ENCODE measurements at regions not wholly inside any gene's neighbourhood (a gene's known extent, or its start where the extent isn't known, plus 50 kb on each side); places are given as distances from the start of the nearest gene placed in this dataset.

DNA sequence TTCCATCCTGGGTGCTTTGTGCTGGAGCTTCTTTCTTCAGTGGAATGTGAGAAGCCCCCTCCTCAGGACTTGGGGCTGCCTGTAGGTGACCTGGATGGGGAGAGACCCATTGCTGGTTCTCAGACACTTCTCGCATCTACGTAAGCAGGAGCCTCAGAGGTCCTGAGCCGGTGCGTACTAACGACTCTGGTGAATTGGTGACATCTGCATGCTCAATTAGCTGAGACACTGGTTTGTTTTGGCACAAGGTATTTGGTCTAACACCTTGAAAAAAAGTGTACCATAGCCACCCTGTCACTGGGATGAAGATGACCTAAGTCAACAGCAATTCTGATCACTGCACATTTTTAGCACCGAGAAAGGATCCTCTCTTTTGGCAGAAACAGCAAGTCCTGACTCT, 57.7 kb downstream of the LRRC30 start:
- no peak for DNase-seq

DNA sequence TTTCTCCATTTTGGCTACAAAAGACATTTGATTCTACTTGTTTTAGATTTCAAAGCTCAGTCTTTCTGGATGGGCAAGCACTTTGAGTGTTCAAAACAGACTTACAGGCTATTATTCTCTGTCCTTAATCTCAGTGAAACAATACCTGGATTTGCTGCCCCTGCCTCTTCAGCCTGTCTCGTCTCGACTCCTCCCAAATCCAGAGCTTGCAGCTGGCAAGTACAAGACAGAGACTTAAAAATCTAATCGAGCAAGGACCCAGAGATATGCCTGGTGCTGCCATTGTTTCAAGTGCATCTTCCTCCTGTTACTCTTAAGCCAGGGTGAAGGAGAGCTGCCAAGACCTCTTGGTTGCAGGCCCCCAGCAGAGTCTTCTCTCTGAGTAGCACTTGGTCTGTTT, 59.2 kb downstream of the LRRC30 start:
- no peak for DNase-seq

DNA sequence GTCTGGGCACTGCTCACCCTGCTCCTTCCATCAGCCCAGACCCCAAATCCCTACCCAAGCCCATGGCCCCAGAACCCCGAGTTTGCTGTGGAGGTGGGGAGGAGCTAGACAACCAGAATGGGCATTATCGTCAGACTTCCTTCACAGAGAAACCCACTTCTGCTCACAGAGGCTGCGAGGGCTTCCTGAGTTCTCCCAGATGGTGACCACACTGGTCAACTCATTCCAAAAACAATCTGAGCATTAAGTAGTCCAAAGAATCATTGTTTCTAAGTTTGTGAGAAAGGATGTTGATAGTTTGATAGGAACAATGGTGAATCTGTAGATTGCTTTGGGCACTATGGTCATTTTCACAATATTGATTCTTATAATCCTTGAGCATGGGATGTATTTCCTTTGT, 60.2 kb downstream of the LRRC30 start:
- DNase-seq = no peak

DNA sequence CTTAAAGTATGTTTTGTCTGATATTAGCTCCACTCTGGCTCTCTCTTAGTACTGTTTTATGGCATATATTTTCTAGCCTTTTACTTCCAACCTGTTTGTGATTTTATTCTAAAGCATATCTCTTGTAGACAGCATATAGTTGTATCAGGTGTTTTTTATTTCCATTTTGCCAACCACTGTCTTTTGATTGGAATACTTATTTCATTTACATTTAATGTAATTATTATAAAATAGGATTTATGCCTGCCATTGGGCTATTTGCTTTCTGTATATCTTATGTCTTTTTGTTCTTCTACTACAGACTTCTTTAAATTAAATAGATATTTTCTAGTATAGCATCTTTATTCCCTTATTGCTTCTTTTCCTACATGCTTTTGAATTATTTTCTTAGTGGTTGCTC, 67.3 kb downstream of the LRRC30 start:
- DNase-seq = no peak

DNA sequence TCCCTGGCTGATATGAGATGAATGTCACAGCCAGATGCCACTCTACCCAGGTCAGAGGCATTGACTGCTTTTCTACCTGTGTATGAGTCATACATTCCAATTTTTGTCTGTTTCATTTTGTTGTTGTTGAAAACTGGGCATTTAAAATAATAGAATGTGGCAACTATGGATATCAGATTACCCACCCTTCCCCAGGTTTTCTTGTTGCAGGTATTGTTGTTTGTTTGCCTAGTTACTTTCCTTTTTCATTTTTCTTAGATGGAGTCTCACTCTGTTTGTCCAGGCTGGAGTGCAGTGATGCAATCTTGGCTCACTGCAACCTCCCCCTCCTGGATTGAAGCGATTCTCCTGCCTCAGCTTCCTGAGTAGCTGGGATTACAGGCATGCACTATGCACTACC, 70.2 kb downstream of the LRRC30 start:
- no peak for DNase-seq

DNA sequence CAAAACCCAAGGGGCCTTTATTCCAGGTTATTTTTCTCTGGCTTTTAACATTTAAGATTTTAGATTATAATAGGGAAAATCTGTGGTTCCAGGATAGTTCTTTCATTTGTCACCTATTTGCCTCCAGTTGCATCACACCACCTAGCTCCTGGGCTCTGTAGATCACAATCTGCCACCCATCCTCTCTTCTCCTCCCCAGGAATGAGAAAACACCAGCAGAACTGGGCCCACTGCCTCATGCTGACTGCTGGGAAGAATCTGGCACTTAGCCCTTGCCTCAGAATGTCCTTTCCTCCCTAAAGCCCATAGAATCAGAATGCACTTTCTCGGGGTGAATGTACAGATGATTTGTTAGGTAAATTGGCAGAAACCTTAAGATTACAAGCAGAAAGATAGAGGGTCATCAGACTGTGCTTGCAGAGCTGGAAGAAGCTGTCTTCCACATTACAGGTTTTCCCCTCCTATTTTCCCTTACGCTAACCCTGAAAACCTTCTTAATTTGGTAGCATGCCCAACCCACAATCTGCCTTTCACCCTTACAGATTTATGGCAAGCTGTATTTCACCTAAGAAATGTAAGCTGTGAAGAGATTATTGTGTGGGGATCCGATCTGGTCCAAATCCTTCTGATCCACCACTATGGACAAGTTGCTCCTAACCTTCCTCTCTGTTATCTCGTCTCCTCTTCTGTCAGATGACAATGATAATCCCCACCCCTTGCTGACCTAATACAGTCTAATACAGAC, 72.6 kb downstream of the LRRC30 start:
- DNase-seq = no peak

DNA sequence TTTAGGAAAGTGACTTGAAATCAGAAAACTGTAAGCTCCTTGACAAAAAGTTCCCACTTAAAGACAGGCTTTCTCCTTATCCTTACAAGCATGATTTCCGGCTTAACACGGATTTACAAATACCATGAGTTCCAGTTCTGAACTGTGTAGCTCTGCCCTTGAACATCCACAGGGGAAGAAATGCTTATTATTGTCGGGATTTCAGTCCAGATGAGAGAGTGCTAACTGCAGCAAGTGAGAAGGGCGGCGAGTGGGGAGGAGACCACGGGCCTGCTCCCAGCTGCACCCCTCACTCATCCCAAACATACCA, 73.1 kb downstream of the LRRC30 start:
- DNase-seq = no peak

DNA sequence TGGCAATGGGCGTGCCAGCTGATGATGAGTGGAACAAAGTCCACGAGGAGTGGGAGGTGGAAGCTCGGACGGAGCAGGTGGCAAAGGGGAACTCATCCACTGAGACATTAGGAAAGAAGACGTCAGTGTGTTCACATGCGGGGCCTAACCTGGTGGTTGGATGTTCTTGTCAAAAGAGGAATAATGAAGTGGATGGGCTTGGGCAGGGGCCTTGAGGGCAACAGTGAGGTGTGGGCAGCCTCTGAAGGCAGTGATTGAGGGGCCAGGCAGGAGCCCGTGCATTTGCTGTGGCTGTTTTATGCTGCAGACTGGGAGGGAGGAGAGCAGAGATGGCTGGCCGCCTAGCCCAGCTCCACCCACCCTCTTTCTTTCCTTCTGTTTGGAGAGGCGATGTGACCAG, 74.5 kb downstream of the LRRC30 start:
- no peak for DNase-seq

DNA sequence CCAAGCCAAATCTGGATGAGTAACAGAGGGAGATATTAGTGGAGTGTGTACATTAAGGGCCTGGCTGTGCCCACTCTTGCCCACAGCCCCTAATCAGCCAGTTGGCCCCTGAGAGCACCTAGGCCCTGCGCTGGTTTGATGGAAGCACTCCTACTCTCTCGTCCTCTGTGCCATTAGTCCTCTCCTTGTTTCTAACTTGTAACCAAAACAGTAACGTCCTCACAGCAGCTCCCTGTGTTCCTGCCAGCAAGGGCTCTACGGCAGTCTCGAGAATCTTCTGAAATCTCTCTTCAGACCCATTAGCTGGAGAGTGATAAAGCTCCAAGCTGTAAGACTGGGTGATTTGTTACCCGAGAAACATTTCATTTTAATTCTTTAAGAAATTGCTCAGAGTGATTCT, 76.1 kb downstream of the LRRC30 start:
- DNase-seq = no peak

DNA sequence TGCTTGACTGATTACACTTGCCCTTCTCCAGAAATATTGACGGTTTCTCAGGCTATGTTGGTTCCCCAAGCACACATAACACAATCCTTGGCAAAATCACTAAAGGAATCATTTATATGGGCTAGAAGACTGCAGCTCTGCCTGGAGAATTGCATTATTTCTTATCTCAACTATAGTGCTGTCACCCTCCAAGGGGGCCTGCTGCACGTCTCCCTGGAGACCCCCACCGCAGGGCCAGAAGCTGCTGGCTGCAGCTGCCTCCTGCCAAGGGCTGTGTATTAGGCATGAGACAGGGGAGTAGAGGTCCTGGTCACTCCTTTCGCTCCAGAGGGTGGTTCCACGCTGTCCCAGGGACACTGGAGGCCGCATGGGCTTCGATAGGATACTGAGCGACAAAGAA, 76.6 kb downstream of the LRRC30 start:
- no peak for DNase-seq

DNA sequence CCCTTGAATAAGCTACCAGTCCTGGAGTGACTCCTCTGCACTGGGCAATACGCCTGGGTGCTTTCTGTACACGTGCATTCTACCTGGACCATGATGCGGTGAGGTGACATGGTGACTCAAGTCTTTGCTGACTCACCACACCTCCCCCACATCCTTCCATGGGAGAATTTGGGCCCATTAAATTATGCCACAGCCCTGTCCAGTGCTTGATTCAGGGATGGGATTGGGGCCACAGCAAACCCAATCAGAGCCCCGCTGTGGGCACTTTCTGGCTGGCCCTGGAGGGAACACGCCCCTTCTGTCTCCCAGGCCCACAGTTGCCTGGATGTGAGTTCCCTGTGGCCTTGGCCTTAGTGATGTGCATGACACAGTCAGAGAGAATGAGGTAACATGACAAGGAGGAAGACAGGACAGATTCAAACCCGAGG, 86.9 kb downstream of the LRRC30 start:
- no peak for DNase-seq

DNA sequence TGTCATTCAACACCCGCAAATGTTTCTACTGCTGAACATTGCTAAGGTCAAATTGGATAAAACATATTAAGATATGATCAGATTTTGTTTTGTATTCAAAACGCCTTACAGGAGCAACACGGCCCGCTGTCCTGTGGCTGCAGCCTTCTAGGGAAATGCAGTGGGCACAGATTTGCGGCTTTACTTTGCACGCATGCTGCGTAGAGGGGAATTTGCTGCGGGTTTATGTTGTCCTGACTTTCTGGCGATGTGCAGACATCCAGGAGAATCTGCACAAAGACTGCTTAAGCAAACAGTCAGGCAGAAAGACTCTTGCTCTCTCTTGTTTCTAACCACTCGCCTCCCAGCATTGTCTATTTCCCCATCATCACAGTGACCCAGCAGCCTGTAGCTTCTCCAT, 88.3 kb downstream of the LRRC30 start:
- no peak for DNase-seq

DNA sequence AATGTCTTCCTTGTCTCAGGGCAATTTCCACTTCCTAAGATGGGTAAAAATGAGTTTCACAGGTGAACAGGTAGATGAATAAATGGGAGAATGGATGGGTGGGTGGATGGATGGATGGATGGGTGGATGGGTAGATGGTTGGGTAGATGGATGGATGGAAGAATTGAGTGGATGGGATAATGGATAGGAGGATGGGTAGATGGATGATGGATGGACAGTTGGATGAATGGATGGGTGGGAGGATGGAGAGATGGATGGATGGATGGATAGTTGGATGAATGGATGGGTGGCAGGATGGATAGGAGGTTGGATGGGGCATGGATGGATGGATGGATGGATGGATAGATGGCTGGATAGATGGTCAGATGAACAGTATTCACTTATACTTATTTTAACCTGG, 90.9 kb downstream of the LRRC30 start:
- no peak for DNase-seq

DNA sequence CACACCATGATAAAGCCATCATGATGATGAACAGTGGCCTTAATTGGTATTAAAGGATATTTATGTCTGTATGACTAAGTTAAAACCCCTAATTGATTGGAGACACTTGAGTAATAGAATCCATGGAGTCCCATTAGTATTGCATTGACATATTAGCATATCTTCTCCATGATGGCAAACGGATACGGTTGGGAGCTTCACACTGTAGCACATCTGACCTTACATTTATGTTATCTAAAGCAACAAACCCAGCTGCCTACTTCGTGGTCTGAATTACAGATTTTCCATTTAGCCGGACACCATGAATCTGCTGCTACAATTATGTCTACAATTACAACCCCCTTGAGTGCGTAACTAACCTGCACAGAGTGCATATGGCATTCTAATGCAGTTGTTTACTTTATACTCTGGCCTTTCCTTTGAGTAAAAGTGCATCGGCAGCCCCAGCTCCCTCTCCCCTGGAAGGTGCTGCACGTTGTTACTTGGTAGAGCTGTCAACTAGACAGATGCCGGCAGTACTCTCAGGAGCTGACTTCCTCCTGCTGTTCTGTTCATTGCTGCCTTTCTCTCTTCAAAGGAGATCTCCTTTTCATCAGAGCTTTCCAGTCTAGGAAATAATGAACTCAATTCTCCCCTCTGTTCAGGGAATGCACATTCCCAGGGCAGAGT, 92.1 kb downstream of the LRRC30 start:
- no peak for DNase-seq

DNA sequence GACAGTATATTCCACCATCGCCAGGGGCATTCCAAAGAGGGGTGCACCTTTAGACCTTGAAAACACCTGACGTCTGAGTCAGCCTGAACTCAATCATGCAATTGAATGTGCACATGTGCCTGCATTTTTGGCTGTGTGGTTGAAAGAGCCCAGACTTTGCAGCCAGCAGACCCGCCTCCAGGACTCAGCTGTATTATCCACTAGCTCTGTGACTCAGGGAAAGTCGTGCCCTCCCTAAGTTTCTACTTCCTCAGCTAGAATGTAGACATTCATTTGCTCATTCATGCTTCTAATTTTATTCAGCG, 94.2 kb downstream of the LRRC30 start:
- no peak for DNase-seq

DNA sequence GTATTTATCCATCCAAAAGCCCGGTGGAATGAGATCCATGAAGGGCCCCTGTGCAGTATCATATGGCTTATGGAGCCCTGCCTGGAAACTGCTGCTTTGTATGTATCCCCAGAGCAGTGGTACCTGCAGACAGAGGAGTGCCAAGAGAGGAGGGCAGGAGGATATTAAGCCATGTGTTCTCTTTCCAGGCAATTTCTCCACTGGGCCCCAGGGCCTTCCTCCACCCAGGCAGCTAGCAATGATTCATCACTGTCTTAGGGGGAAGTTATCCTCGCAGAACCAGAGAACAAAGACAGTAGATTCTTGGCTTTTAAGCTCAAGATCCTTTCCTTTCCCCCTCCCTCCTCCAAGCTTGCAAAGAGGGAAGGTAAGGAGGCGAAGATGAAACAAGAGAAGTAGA, 98.1 kb downstream of the LRRC30 start:
- DNase-seq = no peak

DNA sequence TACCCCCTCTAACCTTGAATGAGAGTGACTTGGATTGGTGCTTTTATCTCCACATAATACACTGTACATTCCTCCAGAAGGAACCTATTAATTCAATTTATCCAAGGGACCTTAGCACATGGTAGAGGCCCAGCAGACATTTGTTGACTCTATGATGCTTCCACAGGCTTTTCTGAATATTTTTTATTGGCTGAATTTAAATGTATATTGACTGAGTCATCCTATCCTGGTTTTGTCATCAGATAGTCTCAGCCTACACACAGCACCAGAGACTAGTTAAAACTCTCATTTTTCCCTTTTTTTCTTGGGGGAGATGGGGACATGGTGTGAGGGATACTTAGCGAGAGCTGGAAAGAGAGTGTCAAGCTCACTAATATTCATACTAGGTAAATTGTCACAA, 101.6 kb downstream of the LRRC30 start:
- no peak for DNase-seq

DNA sequence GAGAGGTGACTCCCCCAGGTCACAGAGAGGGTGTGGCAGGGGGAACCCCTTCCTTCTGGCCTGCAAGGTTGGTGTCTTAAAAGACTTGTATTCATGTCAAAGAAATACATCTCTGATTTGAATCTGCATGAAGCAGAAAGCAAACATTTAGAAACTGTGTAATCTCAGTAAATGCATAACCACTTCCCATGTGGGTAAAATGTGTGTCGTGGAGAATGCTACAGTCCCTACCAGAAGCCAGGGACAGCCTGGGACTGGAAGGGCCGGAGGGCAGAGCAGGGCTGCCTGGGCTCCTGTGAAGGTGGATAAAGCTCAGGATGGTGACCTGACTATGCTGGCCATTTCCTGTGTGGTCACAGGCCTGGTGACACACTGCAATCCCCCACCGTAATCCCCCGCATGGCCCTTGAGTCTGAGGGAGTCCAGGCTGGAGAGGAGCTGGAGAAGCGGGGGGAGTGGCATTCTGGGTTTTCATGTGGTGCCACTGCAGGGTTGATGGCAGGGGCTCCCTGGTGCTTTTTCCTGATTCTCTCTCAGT, 102.2 kb downstream of the LRRC30 start:
- DNase-seq = no peak

DNA sequence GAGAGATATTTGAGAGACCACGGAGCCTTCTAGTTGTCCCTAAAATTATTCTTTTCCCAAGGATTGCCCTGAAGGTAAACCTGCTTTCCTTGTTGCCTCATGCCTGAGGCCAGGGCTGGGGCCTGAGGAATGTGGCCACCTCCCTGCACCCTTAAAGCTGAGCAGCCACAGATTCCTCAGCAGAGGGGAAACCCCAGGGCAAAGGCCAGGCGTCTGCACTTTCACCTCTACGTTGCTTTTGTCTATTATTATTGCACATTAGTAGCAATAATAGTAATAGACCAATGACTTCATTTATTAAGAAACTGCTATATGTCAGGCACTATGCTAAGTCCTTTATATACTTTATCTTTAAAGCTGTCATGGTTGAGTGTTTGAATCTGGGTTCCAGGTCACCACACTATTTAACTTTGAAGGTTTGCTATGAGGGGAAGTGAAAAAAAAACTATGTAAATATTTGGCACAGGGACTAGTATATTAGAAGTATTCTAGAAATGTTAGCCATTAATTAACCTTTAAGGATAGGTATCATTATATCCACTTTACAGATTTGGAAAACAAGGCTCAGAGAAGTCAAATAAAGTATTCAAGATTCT, 104.2 kb downstream of the LRRC30 start:
- no peak for DNase-seq

DNA sequence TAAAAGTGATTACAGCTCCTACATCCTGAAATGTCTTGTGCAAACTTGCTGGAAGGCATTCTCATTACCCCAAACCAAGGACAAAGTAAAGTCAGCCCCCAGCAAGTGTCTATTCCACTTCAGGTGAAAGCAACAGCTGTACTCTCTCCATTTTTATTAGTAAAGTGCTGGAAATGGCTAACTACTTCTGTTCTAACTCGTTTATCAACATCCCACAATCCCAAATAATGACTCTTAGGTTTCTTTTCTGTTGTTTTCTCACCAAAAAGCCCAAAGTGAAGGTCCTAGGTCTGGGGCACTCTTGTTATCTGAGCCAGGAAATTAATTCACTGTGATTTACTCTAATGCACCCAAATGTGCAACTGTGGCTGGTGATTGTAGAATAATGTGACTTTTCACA, 105.7 kb downstream of the LRRC30 start:
- no peak for DNase-seq

DNA sequence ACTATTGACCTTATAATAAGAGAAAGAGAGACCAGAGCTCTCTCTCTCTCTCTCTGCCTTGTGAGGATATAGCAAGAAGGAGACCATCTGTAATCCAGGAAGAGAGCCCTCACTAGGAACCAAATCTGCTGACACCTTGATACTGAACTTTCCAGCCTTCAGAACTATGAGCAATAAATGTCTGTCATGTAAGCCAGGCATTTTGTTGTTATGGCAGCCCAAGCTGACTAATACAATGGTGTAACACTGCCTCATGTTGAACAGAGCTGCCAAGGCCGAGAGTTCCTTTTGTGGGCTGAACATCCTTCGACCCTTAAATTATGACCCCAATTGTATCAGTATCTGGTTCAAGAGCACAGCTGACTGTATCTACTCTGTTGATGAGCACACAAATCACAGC, 108.0 kb downstream of the LRRC30 start:
- DNase-seq = no peak

DNA sequence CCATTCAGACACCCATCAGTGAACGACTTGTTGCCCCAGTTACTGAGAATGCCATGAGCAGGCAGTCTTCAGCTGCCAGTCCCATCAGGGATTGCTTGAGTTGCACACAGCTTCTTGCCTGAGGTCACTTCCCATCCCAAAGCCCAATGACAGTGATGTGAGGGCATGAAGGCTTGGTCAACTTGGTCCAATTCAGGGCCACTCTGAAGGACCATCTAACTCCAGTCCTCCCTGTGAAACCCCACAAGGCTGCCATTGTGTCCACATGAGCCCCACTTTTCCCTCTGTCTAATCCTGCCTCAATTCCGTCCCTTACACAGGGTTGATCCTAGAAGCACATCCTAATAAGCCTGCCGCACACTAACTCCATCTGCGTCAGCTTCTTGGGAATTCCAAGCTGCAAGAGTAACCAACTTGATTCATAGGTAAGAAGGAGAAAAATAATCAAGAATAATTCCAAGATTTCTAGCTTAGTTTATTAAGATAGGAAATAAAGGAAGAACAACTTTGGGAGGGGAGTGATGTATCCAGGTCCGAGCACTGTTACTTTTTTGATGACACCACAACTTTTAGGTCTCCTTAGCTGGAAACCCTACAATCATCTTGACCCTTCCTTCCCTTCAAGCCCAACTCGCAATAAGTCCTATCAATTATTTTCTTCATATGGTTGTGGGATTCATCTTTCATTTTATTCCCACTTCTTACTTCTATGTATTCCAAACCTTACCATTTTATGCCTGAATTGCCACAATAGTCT, 110.9 kb downstream of the LRRC30 start:
- no peak for DNase-seq

DNA sequence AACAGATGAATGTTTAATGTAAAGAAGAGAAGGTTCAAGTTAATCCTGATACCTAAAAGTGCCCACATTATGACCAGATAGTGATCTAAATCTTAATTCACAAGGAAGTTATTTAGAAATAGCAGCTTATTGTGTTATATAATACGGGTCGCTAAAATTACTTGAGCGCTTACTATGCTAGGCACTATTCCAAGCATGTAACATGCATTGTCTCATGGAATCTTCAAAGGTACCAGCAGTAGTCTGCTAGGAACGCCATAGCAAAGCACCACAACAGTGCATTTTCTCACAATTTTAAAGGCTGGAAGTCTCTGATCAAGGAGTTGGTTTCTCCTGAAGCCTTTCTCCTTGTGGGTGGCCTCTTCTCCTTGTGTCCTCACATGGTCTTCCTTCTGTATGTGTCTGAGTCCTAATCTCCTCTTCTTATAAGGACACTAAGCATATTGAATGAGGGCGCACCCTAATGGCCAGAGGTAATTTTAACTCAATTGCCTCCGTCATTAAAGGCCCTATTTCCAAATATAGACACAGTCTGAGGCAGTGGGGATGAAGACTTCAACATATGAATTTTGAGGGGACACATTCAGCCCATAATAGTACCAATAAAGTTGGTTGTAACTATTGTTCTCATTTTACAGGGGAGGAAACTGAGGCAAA, 118.4 kb downstream of the LRRC30 start:
- DNase-seq = no peak
